ENCODE measurements at regions not wholly inside any gene's neighbourhood (a gene's known extent, or its start where the extent isn't known, plus 50 kb on each side); places are given as distances from the start of the nearest gene placed in this dataset.

GRCh38 chr6:156420172-156420993 is 356.8 kb upstream of the ARID1B start:
- 77% methylated on average over 5 of the region's 5 CpGs for WGBS (ENCODE audit: insufficient coverage, low coverage, low lambda C conversion rate, missing lambda C conversion rate)
- H3K36me3 ChIP-seq, result no peaks in the 10 kb centered on the region
- no peak for DNase-seq
- H3K27me3 ChIP-seq, result no peaks in the 10 kb centered on the region
- intact Hi-C loops (cut with DNase I), result no loop called here
- no peak overlapping the region for H3K4me3 ChIP-seq
- H3K4me1 ChIP-seq, result peaks cover 0 to 10% (median 0%) of the 10 kb centered on the region in 4 donors
- no peak overlapping the region for H3K27ac ChIP-seq
- TF ChIP-seq POLR2A (IDR thresholded peaks at IDR 0.05), result no peak
- TF ChIP-seq CTCF (IDR thresholded peaks at IDR 0.05), result no peak
- H3K9me3 ChIP-seq, result no peaks in the 10 kb centered on the region
- ATAC-seq, result no peak

GRCh38 chr6:156419594-156419993 is 357.6 kb upstream of the ARID1B start:
- no peaks in the 10 kb centered on the region for H3K27me3 ChIP-seq
- TF ChIP-seq CTCF (IDR thresholded peaks at IDR 0.05) (no peak), POLR2A (IDR thresholded peaks at IDR 0.05) (no peak)
- H3K4me1 ChIP-seq, result peaks cover 0 to 10% (median 0%) of the 10 kb centered on the region in 4 donors
- H3K27ac ChIP-seq, result no peak overlapping the region
- ATAC-seq (no peak), DNase-seq (no peak)
- WGBS (ENCODE audit: insufficient coverage, low coverage, low lambda C conversion rate, missing lambda C conversion rate), result 94% methylated on average over 2 of the region's 2 CpGs
- H3K36me3 ChIP-seq, result no peaks in the 10 kb centered on the region
- intact Hi-C loops (cut with DNase I), result no loop called here
- H3K4me3 ChIP-seq, result no peak overlapping the region
- no peaks in the 10 kb centered on the region for H3K9me3 ChIP-seq

- ATAC-seq, result no peak
- 88% methylated on average over 1 of the region's 1 CpG for WGBS (ENCODE audit: insufficient coverage, low coverage, low lambda C conversion rate, missing lambda C conversion rate)
- peaks cover 0 to 10% (median 0%) of the 10 kb centered on the region in 4 donors for H3K4me1 ChIP-seq
Measured at GRCh38 chr6:156418253-156418652, 358.9 kb upstream of the ARID1B start.

GRCh38 chr6:156416391-156416790 is 360.8 kb upstream of the ARID1B start:
- H3K4me1 ChIP-seq, result peaks cover 0 to under 1% (median 0%) of the 10 kb centered on the region in 4 donors
- no peaks in the 10 kb centered on the region for H3K27me3 ChIP-seq
- ATAC-seq (no peak), DNase-seq (no peak)
- no peak for TF ChIP-seq CTCF (IDR thresholded peaks at IDR 0.05)
- 100% methylated on average over 1 of the region's 1 CpG for WGBS (ENCODE audit: insufficient coverage, low coverage, low lambda C conversion rate, missing lambda C conversion rate)
- intact Hi-C loops (cut with DNase I), result no loop called here
- H3K36me3 ChIP-seq, result no peaks in the 10 kb centered on the region
- H3K9me3 ChIP-seq, result no peaks in the 10 kb centered on the region
- no peak overlapping the region for H3K27ac ChIP-seq
- no peak overlapping the region for H3K4me3 ChIP-seq

More at GRCh38 chr6:156418253-156418652, 358.9 kb upstream of the ARID1B start:
- no peak for TF ChIP-seq POLR2A (IDR thresholded peaks at IDR 0.05)
- no peak for TF ChIP-seq CTCF (IDR thresholded peaks at IDR 0.05)
- Histone ChIP-seq H3K27me3 (no peaks in the 10 kb centered on the region), H3K27ac (no peak overlapping the region), H3K36me3 (no peaks in the 10 kb centered on the region), H3K4me3 (no peak overlapping the region), H3K9me3 (no peaks in the 10 kb centered on the region)
- intact Hi-C loops (cut with DNase I), result no loop called here
- DNase-seq, result no peak
